Small intestine (tissue), 7 donors: ENCODE measurements at regions not wholly inside any gene's neighbourhood (a gene's known extent, or its start where the extent isn't known, plus 50 kb on each side); places are given as distances from the start of the nearest gene placed in this dataset.
"Not testable (repeated sequence)": the region's sequence is repeated elsewhere in the genome, so short reads cannot be mapped to it uniquely, and the experiment has no call there.

Experiments
- DNase-seq, 2 donors: peaks; one replicate each; pipeline versions ENCODE4 v3.0.0 to v3.0.0-alpha.2; 2013
- FAIRE-seq: peaks from 2 replicates; lab custom pipeline; 2012; peaks lifted over from hg19 to GRCh38; lab: Jason Lieb, UNC
- H3K27ac ChIP-seq, 3 donors: one replicate each; pipeline ENCODE4 v1.5.1; 2013; ENCODE audit warnings: low read length in 2 of 3, mild to moderate bottlenecking in 2 of 3, control low read depth in 1 of 3, inconsistent platforms in 1 of 3, low read depth in 1 of 3, moderate library complexity in 1 of 3
- H3K27me3 ChIP-seq, 3 donors: one replicate each; pipeline ENCODE4 v1.6.1; 2013; ENCODE audit warnings: low read length in 3 of 3, inconsistent platforms in 1 of 3; ENCODE audit not compliant: control insufficient read depth in 3 of 3, insufficient read depth in 3 of 3
- H3K36me3 ChIP-seq, 3 donors: one replicate each; pipeline ENCODE4 v1.6.1; 2013; ENCODE audit warnings: low read length in 3 of 3, inconsistent platforms in 1 of 3, low read depth in 1 of 3, mild to moderate bottlenecking in 1 of 3, moderate library complexity in 1 of 3; ENCODE audit not compliant: control insufficient read depth in 3 of 3, insufficient read depth in 2 of 3
- H3K4me1 ChIP-seq, 3 donors: one replicate each; pipeline ENCODE4 v1.6.1; 2013; ENCODE audit warnings: low read length in 2 of 3, inconsistent platforms in 1 of 3, low read depth in 1 of 3, mild to moderate bottlenecking in 1 of 3, moderate library complexity in 1 of 3; ENCODE audit not compliant: control insufficient read depth in 3 of 3, insufficient read depth in 2 of 3
- H3K4me3 ChIP-seq, 3 donors: one replicate each; pipeline ENCODE4 v1.5.1; 2013; ENCODE audit warnings: low read length in 3 of 3, control low read depth in 1 of 3, inconsistent platforms in 1 of 3, low read depth in 1 of 3, mild to moderate bottlenecking in 1 of 3, moderate library complexity in 1 of 3
- H3K9me3 ChIP-seq, 2 donors: one replicate each; pipeline ENCODE4 v1.6.1; 2013; ENCODE audit warnings: low read depth in 1 of 2, low read length in 1 of 2; ENCODE audit not compliant: control insufficient read depth in 2 of 2, insufficient read depth in 1 of 2
- WGBS, 3 donors: extraction: QIAGEN DNeasy Blood & Tissue Kit; methylation state at CpG; one replicate each; pipeline ENCODE4 v1.1.7; 2013; 5-methylcytosine and 5-hydroxymethylcytosine counted together
- donor health status: healthy with polysubstance abuse.
- donor health status: control.
- donor health status: control.
- donor health status: Bipolar disorder and iron deficiency.
- donor health status: healthy.

- DNase-seq: no peak
- Histone ChIP-seq H3K27ac (no peak overlapping the region), H3K27me3 (no peaks in the 10 kb centered on the region), H3K9me3 (no peaks in the 10 kb centered on the region), H3K36me3 (no peaks in the 10 kb centered on the region), H3K4me3 (no peak overlapping the region), H3K4me1 (no peaks in the 10 kb centered on the region)
- 51 to 68% (median 53%) methylated on average over 3 of the region's 3 CpGs for WGBS, 3 donors
- FAIRE-seq: no peak
These were observed 121.2 kb downstream of the RFPL4B start for GRCh38 chr6:112468359-112468758.

GRCh38 chr6:112469306-112469705 lies 122.2 kb downstream of the RFPL4B start:
- no peaks in the 10 kb centered on the region for H3K9me3 ChIP-seq
- no peaks in the 10 kb centered on the region for H3K36me3 ChIP-seq
- FAIRE-seq (no peak), DNase-seq (no peak)
- H3K4me3 ChIP-seq: no peak overlapping the region
- no peak overlapping the region for H3K27ac ChIP-seq
- no peaks in the 10 kb centered on the region for H3K27me3 ChIP-seq
- H3K4me1 ChIP-seq: no peaks in the 10 kb centered on the region
- WGBS, 3 donors: 76 to 88% (median 79%) methylated on average over 2 of the region's 2 CpGs

GRCh38 chr6:112470376-112470775 lies 123.2 kb downstream of the RFPL4B start:
- no peaks in the 10 kb centered on the region for H3K27me3 ChIP-seq
- H3K36me3 ChIP-seq: no peaks in the 10 kb centered on the region
- H3K27ac ChIP-seq: no peak overlapping the region
- H3K4me3 ChIP-seq: no peak overlapping the region
- DNase-seq (no peak), FAIRE-seq (no peak)
- 83 to 90% (median 84%) methylated on average over 4 of the region's 4 CpGs for WGBS, 3 donors
- H3K9me3 ChIP-seq: no peaks in the 10 kb centered on the region
- no peaks in the 10 kb centered on the region for H3K4me1 ChIP-seq

- 28 to 82% (median 41%) methylated on average over 1 of the region's 1 CpG for WGBS, 3 donors
- Histone ChIP-seq H3K36me3 (no peaks in the 10 kb centered on the region), H3K27me3 (no peaks in the 10 kb centered on the region), H3K4me1 (no peaks in the 10 kb centered on the region), H3K4me3 (no peak overlapping the region), H3K9me3 (no peaks in the 10 kb centered on the region), H3K27ac (no peak overlapping the region)
- FAIRE-seq (no peak), DNase-seq (peak; percentile 0 to 4)
These were observed 123.8 kb downstream of the RFPL4B start for GRCh38 chr6:112470950-112471349.

- no peak overlapping the region for H3K4me3 ChIP-seq
- FAIRE-seq: no peak
These were observed 128.0 kb downstream of the RFPL4B start for GRCh38 chr6:112475083-112475482.

GRCh38 chr6:112477125-112477524 lies 130.0 kb downstream of the RFPL4B start:
- DNase-seq: no peak
- H3K27ac ChIP-seq: no peak overlapping the region
- no peak overlapping the region for H3K4me3 ChIP-seq
- FAIRE-seq: no peak
- H3K36me3 ChIP-seq: no peaks in the 10 kb centered on the region
- WGBS, 3 donors: 83 to 86% (median 84%) methylated on average over 5 of the region's 5 CpGs
- H3K9me3 ChIP-seq: no peaks in the 10 kb centered on the region
- H3K27me3 ChIP-seq: no peaks in the 10 kb centered on the region
- no peaks in the 10 kb centered on the region for H3K4me1 ChIP-seq

More at GRCh38 chr6:112475083-112475482, 128.0 kb downstream of the RFPL4B start:
- no peaks in the 10 kb centered on the region for H3K4me1 ChIP-seq
- H3K36me3 ChIP-seq: no peaks in the 10 kb centered on the region
- H3K27me3 ChIP-seq: no peaks in the 10 kb centered on the region
- H3K9me3 ChIP-seq: no peaks in the 10 kb centered on the region
- no peak overlapping the region for H3K27ac ChIP-seq
- no peak for DNase-seq

- no peaks in the 10 kb centered on the region for H3K27me3 ChIP-seq
- no peaks in the 10 kb centered on the region for H3K4me1 ChIP-seq
- WGBS, 3 donors: 33 to 53% (median 46%) methylated on average over 2 of the region's 2 CpGs
- no peak for FAIRE-seq
- no peak overlapping the region for H3K27ac ChIP-seq
- H3K9me3 ChIP-seq: no peaks in the 10 kb centered on the region
- no peak for DNase-seq
- no peak overlapping the region for H3K4me3 ChIP-seq
- H3K36me3 ChIP-seq: no peaks in the 10 kb centered on the region
These were observed 130.9 kb downstream of the RFPL4B start for GRCh38 chr6:112478036-112478435.

- WGBS, 3 donors: 87 to 92% (median 89%) methylated on average over 5 of the region's 5 CpGs
- not testable (repeated sequence) for FAIRE-seq, H3K9me3 ChIP-seq, H3K27me3 ChIP-seq, DNase-seq, H3K27ac ChIP-seq, H3K36me3 ChIP-seq, H3K4me1 ChIP-seq, H3K4me3 ChIP-seq
These were observed 132.8 kb downstream of the RFPL4B start for GRCh38 chr6:112479975-112480374.

GRCh38 chr6:112480553-112480952 lies 133.4 kb downstream of the RFPL4B start:
- no peak for DNase-seq
- FAIRE-seq: no peak
- Histone ChIP-seq H3K4me1 (no peaks in the 10 kb centered on the region), H3K27ac (no peak overlapping the region), H3K27me3 (no peaks in the 10 kb centered on the region), H3K9me3 (no peaks in the 10 kb centered on the region), H3K4me3 (no peak overlapping the region), H3K36me3 (no peaks in the 10 kb centered on the region)
- WGBS, 3 donors: 58 to 86% (median 84%) methylated on average over 1 of the region's 1 CpG
